HG02870 (cell line): ENCODE measurements at regions not wholly inside any gene's neighbourhood (a gene's known extent, or its start where the extent isn't known, plus 50 kb on each side); places are given as distances from the start of the nearest gene placed in this dataset.

Experiments used
- ATAC-seq: cut with Tn5 transposase; IDR thresholded peaks from one replicate; pipeline ENCODE4 v1.9.1; 2021; ENCODE audit warnings: mild to moderate bottlenecking, moderate library complexity; ENCODE audit not compliant: unreplicated experiment

DNA sequence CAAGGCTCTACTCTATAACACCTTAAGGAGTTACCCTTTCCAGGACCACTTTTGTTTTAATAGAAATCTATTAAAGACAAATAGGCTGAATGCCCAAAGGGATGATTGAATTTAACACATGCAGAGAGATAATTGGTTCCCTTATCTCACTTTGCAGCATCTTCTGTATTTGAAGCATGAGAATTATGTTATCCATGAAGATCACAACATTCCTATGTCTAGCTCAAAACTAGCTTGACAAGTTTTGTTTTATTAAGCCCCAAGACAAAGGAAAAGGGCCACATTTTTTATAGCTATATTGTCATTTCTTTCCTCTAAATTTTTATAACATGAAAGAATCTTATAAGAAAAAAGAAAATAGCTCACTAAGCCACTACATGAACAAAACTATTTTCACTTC lies 57.9 kb upstream of the FTMT start:
- no peak for ATAC-seq

- no peak for ATAC-seq
These were observed 56.2 kb upstream of the FTMT start for GRCh38 chr5:121795511-121795910.

DNA sequence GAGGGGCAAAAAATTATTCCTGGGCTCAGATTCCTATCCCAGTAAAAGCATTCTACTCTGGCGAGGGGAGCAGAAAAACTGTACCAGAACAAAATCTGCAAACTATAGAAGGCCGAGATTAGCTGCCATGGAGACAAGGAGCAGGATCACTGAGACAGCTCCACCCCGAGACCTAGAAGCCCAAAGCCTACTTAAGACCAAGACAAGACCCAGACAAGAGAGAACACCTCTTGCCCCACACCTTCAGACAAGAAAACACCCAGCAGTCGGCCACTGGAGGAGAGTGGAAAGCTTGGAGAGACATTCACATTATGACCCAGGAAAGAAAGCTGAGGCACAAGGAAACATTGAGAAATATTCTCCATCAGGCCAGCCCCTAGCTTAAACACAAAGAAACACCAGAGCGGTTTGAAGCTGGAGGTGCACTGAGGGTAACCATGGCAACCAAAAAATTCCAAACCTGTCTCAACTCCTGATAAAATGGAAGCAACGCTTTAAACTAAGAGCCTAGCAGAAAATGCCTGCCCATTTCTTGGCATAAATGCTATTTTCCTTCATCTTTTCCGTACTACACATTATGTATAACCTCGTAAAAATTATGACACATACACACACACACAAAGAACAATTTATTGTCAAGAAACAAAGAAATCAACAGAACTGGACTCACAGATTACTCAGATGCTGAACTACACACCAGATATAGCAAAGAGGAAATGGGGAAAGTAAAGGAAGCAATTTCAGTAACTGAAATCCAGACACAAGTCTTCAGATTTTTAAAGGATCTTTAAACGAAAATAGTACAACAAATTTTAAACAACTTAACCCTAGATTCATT lies 53.8 kb upstream of the FTMT start:
- ATAC-seq = no peak
